ENCODE measurements at regions not wholly inside any gene's neighbourhood (a gene's known extent, or its start where the extent isn't known, plus 50 kb on each side); places are given as distances from the start of the nearest gene placed in this dataset.

DNA sequence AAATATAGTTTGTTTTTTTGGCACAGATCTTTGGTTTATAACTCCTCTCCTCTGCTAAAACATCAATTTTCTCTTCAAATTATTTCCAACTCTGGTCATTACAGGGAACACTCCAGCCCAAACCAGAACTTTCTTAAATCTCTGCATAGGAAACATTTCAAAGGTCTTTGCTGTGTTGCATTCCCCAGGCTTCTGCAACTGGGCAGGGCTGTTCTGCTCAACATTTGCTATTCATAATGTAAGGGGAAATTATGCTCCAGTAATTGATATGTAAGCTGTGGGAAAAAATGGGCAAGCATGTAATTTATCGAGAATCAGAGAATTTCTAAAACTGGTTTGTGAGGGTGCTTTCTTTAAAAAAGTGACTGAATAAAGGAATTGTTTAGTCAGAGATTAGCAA, 410.4 kb downstream of the TUSC7 start:
- no peak for DNase-seq (ENCODE audit: low read depth in 4 of 4, low spot score in 1 of 4)

DNA sequence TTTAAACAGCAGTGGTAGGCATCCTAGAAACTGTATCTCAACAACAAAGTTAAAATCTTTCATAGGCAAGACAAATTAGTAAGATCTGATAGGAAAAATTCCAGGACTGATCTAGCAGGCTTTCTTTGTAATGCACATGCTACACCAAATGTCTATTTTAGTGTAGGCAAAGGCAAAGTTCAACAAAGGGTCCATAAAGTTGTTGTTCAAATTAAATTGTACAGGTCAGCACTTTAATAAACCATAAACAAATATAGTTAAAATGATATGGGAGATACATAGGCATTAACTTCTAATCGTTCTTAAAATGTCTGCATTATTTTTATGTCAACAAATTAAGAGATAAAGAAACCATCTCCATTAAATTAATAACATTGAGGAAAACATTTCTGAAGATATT, 413.0 kb downstream of the TUSC7 start:
- DNase-seq (ENCODE audit: low read depth in 4 of 4, low spot score in 1 of 4), result no peak

DNA sequence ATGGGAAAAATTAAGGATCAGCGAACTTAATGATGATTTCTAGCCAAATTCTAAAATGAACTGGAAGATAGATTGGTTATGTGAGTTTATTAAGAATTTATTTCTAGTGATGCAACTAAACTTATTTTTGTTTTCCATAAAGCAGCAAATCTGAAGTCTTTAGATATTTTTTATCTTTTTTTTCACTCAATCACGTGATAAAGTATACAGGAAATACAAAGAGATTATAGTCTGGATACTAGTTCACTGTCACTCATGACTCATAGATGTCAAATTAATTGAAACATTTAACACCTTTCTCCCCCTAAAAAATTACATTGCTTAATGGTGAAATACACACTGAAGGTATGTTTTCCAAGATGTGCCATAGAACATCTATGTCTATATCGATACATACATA, 416.9 kb downstream of the TUSC7 start:
- DNase-seq (ENCODE audit: low read depth in 4 of 4, low spot score in 1 of 4), result no peak

DNA sequence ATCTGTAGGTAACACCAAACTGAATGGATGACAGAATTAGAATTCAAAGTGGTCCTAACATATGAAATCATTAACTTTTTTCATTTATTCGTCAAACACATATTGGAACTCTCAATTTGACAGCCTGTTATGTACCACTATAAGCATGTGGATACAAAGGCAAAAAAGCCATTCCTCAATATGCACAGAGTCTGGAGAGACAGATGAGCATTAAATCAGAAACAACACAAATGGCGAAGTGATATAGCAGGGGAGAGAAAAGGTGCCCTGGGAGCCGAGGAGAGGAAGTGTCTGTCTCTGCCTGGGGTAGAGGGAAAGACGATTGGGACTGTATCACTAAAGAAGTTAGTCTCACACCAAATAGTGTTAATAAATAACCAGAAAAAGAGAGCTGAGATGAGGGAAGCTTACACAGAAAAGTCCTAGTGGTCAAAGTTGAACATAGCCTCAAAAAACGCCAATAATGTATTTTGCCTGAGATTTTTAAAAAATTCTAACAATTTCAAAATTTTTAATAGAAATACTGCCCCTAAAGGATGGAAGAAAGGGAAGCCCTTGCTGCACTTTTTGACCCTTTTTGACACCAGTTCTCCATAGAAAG, 417.5 kb downstream of the TUSC7 start:
- no peak for DNase-seq (ENCODE audit: low read depth in 4 of 4, low spot score in 1 of 4)

DNA sequence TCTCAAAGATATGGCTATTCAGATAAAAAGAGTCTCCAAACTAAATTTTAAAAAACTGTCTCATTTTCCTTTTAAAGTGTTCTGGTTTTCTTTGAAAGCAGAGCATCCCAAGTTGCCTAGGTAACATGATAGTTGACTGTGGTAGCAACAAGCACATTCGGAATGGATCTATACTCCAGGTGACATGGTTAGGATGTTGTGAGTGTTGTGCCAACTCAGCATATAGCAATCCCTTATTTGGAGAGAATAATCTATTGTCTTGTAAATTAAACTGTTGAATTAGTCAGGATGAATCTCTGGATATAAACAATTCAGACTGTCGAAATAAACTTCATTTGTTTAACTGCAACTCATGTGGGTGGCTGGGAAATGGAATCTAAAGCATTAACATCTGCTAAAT, 418.6 kb downstream of the TUSC7 start:
- no peak for DNase-seq (ENCODE audit: low read depth in 4 of 4, low spot score in 1 of 4)

DNA sequence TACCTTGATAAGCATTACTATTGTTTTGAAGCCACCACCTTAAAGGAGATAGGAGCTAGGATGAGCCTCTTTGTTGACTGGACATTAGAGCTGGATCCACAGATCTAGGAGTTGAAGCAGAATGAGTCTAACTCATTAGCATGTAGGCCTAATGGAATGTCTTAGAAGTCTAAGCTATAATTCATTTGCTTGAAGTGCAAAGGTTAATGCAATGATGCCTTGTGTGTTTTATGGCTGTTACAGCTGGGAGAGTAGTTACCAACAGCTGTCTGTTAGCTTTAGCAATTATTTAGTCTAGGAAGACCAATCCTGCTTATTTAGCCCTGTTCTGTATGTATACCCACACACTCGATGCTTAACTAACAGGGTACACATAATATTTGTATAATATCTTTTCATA, 419.3 kb downstream of the TUSC7 start:
- no peak for DNase-seq (ENCODE audit: low read depth in 4 of 4, low spot score in 1 of 4)

DNA sequence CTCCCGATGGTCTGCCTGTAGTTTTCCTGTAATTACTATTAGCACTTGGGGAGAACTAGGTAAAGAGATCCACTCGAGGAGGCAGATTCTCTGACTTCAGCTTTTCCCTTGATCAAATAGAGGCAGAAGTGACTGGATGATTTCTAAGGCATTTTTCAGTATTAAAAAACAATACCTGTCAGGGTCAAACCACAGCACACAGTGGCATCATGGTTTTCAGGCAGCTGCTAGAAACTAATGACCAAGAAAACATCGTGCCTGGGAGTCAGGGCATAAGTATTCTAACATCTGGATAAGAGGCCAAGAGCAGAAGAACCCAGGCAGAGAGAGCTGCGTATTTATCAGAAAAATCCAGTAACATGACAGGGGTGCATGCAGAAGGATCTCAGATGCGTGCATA, 419.9 kb downstream of the TUSC7 start:
- DNase-seq (ENCODE audit: low read depth in 4 of 4, low spot score in 1 of 4), result no peak

DNA sequence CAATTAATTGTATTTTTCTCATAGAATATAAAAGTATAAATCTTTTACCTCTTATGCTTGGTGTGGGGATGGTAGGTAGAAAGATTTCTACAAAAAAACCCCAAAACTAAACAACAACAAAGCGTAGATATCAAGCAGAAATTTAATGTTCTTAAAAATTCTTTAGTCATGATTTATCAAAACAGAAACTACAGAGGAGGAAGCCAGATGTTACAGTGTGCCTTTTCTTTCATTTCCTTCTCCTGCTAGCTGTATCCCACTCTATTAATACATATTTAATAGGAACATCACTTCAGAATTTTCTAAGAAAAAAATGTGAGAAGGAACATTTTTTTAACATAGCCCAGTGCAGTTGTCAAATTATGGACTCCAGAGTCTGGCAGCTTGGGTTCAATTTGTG, 420.6 kb downstream of the TUSC7 start:
- DNase-seq (ENCODE audit: low read depth in 4 of 4, low spot score in 1 of 4), result no peak

DNA sequence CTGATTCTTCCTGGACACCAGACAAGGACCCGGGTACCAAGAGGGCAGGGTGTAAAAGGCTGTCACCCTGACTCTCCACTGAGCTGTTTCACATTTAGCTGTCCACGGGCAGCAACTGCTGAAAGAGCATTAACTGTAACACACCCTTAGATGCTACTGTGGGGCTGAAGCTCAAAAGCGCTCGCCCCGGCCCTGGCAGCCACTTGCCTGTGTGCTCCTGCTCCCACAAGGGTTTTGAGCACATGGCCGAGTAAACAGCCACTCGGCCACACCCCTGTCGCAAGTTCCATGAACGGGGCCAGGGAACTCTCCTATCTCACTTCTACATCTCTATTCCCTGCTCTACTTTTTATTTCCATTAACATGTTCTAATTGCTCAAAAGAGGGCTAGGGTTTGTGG, 421.7 kb downstream of the TUSC7 start:
- DNase-seq (ENCODE audit: low read depth in 4 of 4, low spot score in 1 of 4), result no peak

DNA sequence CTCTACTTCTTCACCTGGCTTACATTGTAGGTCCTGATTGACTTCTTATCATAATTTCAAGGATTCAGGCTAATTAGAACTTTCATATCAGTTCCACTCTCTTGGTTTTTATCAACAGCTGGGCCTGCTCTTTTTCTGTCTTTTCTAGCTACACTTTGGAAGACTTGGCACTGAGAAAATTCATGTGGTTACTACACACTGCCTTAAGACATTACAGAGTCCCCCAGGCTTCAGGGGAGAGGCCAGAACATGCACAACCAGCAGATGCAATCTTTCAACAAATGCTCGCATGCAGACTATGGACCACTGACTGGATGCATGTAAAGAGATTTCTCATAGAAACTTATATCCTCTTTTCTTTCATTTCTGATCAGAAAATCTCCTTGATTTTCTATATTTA, 423.5 kb downstream of the TUSC7 start:
- DNase-seq (ENCODE audit: low read depth in 4 of 4, low spot score in 1 of 4), result no peak

DNA sequence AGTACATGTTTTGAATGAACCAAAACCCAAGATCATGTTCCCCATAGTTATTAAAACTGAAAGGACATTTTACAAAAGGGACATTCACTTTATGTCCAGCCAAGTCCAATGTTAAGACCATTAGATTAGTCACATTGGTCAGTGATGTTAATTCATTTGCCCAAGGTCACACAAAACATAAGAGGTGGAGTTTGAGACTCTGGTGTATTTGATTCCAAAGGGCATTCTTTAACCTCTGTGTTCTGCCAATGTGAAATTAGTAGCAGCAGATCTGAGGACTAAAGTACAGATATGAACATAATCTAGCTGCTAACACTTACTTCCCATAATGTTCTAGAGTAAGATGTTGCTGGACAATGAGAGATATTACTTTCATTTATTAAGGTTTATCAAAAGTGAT, 425.6 kb downstream of the TUSC7 start:
- no peak for DNase-seq (ENCODE audit: low read depth in 4 of 4, low spot score in 1 of 4)

DNA sequence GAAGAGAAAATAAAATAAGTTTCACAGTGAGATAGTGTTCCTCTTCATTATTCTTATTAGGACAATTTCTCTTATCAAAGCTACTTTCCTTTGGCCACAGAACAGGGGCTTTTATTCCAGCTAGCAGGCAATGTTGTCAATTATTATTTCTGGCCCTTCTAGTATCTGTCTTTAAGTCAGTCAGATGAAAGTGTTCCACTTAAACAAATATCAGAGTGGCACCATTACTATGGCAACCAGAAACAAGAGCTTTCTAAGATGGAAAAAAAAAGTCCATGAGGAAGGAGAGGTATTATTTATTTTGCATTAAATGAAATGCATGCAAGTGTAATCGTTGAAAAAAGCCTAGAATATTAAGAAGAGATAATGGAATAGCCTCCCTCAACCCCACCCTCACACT, 426.4 kb downstream of the TUSC7 start:
- DNase-seq (ENCODE audit: low read depth in 4 of 4, low spot score in 1 of 4), result no peak

DNA sequence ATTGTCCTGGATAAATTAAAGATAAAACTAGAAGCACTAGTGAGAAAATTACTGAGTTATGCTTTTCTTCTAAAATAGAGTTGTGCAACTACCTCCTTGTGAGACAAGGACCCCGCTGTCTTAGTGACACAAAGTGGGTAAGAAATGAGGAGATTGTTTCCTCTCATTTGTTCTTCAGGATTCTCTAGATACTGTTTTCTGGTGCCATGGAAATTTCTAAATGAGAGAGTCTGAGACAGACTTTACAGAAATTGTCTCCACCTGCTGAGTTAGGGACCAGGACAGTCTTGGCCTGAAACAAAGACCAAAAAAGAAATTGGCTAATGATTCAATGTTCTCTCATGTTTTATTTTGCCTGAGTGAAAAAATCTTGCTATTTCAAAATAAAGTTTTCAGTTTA, 427.5 kb downstream of the TUSC7 start:
- DNase-seq (ENCODE audit: low read depth in 4 of 4, low spot score in 1 of 4), result no peak

DNA sequence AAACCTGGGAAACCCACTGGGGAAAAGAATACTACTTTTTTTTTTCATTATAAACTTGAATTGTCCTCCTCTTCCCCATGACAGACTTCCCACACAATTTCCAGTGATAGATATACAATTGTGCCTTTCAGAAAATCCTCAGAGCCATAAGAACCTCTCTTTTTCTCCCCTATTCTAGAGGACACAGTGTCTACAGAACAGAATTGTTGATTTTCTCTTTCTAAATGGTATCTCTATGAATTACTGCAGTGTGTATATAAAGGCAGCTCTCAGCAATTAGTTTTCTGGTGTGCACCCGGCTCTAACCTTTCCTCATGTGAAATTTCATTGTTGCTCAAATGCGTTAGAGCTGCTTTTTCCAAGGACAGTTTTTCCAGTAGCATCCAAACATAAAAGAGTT, 430.1 kb downstream of the TUSC7 start:
- DNase-seq (ENCODE audit: low read depth in 4 of 4, low spot score in 1 of 4), result no peak

DNA sequence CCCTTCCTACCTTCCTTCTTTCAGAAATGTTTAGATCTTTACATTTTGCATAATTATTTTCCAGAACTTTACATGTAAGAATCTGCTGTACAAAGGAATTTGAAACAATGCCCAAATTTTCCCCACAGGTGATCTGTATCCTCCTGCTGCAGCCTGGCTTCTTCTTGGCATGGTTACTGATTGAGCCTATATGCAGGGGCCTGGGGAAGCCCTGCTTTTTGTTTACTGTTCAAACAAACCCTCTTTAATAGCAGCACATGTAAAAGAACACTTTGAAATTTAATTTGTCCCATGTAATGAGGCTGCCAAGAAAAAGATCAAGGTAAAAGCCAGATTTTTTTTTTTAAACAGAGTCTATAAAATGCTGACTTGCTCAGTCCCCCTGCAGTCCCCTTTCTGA, 432.2 kb downstream of the TUSC7 start:
- no peak for DNase-seq (ENCODE audit: low read depth in 4 of 4, low spot score in 1 of 4)

DNA sequence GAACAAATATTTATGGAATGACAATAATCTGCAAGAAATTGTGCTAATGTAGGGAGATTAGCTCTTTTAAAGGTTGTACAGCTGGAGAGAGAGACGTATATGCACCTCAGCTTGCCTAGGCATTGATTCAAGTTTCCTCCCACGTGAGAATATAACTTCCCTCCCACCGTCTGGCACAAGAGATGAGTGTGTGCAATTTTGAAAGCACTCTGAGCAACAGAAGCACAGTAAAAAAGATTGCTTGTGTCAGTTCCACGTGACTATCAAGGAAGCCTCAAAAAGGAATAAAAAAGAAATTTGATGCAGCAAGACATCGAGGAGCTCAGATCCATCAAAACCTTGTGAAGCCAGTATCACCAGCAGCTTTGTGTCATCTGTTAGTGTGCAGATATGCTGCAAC, 435.3 kb downstream of the TUSC7 start:
- no peak for DNase-seq (ENCODE audit: low read depth in 4 of 4, low spot score in 1 of 4)

DNA sequence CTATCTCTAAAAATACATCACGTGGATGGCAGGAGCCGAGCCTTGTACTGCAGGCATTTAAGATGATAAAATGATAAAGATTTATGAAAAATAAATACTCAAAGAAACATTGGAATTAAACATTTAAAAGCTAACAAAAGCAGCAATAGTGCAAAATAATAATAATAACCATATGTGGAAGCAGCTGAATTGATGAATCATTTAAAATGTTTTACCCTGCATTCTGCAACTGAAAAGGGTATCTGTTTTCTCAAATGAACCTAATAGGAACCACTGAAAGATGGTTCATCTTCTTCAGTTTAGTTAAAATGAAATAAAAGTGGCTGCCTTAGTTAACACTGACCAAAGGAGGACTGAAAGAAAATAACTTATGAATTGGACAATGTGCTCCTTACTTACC, 436.1 kb downstream of the TUSC7 start:
- no peak for DNase-seq (ENCODE audit: low read depth in 4 of 4, low spot score in 1 of 4)

DNA sequence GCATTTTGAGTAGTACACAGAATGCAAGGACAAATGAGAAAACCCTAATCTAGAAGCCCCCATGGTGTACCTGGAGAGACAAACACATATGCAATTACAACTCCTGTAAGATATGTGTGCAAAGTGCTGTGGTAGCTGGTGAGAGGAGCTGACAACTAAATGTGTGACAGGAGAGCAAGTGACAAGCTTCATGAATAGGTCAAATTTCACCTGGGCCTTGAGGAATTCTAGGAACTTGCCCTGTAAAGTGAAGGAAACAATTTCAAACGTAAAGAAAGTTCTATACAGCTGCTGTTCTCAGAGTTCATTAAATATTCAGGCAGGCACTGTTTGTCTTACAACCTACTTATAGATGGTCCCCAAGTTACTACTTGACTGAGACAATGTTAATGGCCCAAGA, 437.0 kb downstream of the TUSC7 start:
- no peak for DNase-seq (ENCODE audit: low read depth in 4 of 4, low spot score in 1 of 4)

DNA sequence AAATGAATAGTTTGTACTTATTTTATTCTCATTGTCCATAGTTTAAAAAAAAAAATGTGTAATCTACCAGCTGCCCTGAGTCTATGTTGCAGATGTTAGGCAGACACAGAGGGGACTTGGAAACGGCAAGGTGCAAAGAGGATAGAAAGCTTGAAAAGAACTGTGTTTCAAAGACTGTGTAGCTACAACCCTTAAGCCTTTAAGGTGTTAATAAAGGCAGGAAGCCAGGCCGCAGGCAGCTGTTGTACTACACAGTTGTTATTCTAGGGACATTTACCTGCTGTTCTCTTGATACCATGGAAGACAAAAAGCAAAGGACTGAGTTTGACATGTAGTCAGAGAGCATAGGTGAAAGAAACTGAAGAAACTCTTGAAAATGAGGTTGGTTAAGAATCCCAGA, 440.0 kb downstream of the TUSC7 start:
- no peak for DNase-seq (ENCODE audit: low read depth in 4 of 4, low spot score in 1 of 4)

DNA sequence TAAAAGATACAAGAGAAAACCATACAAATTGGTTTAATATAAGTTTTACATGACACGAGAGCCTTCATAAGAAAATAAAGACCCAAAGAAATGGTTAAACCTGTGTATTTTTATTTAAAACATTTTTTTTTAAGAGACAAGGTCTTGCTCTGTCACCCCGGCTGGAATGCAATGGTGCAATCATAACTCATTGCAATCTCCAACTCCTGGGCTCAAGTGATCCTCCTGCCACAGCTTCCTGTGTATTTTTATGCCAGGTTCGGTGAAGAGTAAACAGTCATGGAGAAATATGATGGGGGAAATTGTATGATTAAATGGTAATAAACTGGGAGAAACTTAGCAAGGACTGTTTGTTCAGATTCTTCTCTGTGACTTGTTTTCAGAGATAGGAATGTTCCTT, 441.0 kb downstream of the TUSC7 start:
- DNase-seq (ENCODE audit: low read depth in 4 of 4, low spot score in 1 of 4), result no peak

DNA sequence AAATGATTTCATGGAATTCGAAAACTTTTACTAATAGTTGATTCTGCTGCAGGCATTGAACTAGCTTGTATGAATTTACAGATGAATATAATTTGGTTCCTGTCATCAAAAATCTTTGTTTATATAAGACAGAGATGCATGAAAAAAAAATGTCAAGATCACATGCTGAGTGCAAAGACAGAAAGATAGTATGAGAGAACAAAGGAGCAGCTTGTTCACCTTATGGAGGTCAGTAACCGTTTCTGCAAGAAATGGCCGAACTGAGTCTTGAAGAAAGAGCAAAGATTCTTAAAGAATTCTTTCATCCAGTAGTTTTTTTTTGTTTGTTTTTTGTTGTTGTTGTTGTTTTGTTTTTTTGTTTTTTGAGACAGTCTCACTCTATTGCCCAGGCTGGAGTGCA, 450.6 kb downstream of the TUSC7 start:
- DNase-seq (ENCODE audit: low read depth in 4 of 4, low spot score in 1 of 4), result no peak

DNA sequence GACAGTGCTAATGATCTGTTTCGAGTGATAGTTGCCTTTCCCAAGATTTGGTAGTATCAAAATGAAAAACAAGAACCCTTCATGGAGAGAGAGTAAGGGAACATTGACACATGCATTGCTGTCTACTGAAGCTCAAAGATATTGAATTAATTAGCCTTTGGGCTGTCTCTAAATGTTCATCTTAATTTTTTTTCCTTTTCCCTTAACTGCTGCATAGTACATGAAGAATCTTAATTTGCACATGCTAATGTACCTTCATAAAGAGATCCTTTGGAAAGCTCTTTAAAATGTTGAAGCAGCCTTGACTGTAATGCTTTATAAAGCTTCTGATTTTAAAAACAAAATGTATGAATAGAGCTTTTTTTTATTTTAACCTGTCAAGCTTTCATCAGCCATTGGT, 452.2 kb downstream of the TUSC7 start:
- DNase-seq (ENCODE audit: low read depth in 4 of 4, low spot score in 1 of 4), result no peak

DNA sequence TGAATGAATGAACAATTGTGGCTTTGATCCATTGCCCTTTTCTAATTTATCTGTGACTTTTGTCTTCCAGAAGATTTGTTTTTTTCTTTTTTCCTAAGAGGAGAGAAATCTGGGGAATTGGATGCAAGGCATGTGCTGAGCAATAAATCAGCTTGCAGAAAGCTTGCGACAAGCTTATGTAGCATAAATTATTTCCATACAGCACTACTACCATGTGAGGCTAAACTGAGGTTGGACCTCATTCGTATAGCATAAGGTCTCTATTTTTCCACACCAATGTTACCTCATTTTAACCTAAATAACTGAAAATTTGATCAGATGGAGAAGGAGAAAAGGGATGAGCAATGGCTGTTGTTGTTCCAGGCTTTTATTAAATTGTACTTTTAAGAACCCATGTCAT, 455.6 kb downstream of the TUSC7 start:
- DNase-seq (ENCODE audit: low read depth in 4 of 4, low spot score in 1 of 4), result no peak

DNA sequence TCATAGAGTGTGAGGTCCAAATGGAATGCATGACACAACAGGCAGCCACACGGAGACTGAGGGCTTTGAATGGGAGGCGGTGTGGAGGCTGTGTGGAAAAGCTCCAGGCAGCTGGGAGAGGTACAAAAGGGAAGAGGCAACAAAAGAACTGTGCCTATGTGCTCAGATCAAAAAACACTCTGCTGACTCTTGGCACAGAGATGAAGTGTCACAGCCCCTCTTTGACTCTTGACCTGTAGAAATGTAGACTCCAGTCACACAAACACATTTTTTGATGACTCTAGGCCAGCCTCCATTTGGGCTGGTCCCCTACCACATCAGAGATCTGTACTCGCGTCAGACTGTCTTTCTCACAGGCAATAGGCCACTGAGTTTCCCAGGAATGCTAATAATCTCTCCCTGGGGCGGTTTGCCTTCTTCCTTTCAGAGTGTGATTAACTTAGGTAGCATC, 456.0 kb downstream of the TUSC7 start:
- DNase-seq (ENCODE audit: low read depth in 4 of 4, low spot score in 1 of 4), result no peak

Data from stimulated activated CD4-positive, alpha-beta T cell treated with anti-CD3 and anti-CD28 coated beads, Interleukin-1b, Interleukin-23, amount 100 ng/mL, for 24 hours (primary cell).